CMK (cell line): ENCODE measurements at regions not wholly inside any gene's neighbourhood (a gene's known extent, or its start where the extent isn't known, plus 50 kb on each side); places are given as distances from the start of the nearest gene placed in this dataset.

Source experiments
- DNase-seq: peaks from one replicate; pipeline ENCODE4 v3.0.0-alpha.2; 2010; ENCODE audit warnings: low read depth

DNA sequence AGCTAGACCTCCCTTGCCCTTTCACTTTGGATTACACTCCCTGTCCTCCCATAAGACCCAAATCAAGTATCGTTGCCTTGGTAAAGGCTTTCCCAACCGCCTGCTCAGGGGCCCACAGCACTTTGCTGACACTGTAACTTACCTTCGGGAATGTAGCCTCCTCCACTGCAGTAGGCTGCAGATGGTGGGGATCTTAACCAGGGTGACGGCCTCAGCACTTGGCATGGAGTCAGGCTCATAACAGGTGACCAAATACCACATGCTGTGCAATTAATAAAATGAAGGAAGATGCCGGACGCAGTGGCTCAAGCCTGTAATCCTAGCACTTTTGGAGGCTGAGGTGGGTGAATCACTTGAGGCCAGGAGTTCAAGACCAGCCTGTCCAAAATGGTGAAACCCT is 88.7 kb upstream of the IRF2BP2 start:
- no peak for DNase-seq

DNA sequence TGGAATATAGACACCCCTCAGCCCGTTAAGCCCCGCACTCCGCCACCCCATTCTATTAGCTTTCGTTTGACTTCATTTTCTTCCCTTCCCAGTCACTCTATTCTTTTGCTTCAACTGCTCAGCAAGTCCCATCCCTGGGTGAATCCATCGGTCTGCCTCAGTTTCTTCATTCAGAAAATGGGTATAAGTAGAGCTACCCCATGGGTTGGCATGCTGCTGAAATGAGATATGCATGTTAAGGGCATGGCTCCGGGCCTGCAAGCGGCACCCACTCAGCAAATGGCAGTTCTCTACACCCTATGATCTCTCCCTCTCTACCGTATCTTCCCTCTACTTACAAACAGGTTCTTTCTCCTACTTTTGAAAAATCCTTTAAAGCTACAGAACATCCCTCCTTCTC is 87.8 kb upstream of the IRF2BP2 start:
- DNase-seq = no peak

DNA sequence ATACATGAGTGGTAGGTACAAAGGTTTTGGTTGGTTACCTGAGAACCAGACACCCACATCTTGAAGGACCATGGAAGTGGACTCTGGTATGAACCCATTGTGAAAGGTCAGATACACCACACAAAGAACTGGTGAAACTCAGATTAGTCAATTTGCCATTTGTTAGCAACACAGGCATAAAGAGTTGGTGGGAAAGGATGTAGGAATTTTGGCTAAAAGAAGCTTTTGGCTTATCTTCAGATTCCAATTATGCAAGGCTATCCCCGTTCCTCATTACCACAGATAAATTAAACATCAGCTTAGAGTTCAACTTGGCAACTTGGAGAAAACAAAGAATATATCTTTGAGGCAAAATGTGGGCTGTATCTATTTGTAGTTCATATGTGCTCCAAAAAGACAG is 87.0 kb upstream of the IRF2BP2 start:
- DNase-seq = no peak

DNA sequence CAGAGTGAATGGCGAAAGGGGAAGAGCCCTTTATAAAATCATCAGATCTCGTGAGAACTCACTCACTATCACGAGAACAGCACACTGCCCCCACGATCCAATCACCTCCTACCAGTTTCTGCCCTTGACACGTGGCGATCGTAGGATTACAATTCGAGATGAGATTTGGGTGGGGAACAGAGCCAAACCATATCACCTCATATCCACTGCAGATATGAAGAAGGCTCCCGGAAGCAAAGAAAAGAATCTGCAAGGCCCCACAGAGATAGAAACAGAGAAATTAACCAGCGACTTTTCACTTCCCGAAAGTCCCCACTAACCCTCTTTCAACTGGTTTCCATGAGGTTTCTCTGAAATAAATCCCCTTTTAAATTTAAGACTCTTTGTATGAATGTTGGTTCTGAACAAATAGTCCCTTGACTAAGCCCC is 86.2 kb upstream of the IRF2BP2 start:
- DNase-seq = peak; percentile 26

DNA sequence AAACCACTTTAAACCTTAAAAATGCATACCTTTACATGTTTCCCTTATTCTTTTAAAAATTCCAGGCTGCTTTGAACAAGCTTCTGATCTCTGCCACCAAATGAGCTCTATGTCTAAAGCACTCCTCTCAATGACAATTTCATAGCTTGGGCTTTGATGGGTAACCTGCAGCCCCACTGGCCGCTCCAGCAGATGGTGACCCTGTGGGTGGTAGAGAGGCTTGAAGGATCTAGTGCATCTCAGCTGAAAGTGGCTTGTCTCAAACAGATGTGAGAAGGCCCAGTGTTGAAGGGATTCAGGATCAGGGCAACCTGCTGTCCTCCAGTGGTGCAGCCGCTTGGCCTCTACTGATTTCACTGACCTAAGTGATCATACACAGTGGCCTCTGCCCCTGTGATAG is 84.7 kb upstream of the IRF2BP2 start:
- DNase-seq = no peak

DNA sequence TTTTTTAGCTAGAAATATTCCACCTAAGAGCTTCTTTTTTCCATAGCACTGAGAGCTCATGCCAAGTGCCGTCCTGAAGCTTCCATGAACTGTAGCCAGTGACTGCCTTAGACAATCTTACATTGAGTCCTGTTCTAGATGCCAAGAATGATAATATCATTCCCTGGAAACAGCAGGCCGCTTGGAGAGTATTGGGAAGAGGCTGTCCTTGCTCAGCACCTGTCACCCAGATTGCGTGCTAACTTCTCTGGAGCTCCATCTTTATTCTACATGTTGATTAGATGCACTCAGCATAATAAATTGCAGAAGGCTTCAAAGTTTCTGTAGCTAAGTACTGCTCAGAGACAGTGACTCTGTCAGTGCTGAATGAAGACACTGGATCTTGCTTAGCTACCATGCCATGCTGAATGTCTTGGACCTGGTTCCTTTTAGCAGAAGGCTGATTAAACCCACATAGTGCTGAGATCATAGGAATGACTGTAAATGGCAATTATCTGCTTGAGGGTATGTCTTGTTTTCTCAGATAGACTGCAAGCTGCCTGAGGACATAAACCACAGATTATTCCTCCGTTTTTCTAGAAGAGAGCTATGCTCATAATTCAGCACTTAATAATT is 83.1 kb upstream of the IRF2BP2 start:
- no peak for DNase-seq

DNA sequence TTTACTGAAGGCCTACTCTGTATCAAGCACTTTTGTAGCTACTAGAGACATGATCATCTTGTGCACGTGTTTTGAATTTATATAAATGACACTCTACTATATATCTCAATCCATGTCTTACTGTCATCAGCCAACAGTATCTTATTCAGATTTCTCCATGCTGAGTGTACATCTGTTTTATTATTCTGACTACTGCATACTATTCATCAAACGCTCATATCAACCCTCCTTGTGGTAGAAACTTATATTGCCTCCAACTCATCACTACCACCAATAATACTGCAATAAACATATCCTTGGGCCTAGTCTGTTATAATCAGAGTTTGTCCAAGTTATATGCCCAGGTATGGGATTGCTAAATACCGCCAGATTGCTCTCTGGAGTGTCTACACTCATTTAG is 81.6 kb upstream of the IRF2BP2 start:
- DNase-seq = no peak

DNA sequence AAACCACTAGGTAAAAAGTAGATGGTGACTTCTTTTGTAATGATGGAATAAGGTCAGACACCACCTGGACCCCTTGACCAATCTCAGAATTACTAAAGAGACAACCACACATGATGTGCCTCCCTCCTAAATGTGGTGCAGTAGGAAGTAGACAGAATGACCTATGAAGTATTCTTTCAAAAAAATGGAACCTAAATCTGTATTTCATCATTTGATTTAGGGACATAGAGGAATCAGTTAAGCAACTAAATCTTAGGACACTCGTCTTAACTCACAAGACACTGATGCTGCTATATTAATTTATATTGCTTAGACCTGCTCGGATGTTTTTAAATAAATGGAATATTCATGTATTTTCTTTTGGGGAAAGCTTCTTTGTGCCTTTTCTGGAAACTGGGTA is 80.9 kb upstream of the IRF2BP2 start:
- no peak for DNase-seq

DNA sequence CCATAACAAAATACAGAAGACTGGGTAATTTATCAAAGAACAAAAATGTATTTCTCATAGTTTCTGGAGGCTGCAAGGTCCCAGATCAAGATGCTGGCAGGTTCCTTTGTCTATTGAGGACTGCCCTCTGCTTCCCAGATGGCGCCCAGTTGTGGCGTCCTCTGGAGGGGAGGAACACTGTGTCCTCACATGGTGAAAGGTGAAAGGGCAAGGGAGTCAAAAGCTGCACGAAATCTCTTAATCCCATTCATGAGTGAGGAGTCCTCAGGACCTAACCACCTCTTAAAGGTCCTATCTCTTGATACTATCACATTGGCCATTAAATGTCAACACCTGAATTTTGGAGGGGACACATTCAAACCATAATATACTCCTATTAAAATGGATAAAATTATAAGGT is 79.3 kb upstream of the IRF2BP2 start:
- DNase-seq = no peak

DNA sequence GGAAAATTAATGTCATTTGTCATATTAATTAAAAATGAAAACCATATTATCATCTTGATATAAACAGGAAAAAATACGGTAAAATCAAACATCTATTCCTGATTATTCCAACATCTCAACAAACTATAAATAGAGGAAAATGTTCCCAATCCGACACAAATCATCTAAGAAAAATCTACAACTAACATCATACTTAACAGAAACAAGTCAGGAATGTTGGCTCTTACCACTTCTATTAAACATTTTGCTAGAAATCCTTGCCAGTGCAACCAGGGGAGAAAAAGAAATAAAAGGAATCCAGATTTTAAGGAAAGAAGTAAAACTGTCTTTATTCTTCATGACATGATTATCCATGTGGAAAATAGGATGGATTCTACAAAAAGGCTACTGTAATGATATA is 77.0 kb upstream of the IRF2BP2 start:
- no peak for DNase-seq

DNA sequence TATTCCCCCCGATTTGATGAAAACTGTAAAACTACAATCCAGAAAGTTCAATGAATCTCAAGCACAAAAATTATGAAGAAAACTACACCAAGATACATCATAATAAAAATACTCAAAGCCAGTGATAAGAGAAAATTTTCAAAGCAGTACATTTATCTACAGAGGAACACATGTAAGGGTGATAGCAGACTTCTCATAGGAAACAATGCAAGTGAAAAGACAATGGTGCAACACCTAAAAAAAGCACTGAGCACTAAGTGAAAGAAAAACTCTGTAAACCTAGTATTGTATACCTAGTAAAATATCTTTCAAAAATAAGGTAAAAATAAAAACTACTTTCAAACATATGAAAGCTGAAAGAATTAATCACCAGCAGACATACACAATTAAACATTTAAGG is 76.1 kb upstream of the IRF2BP2 start:
- DNase-seq = no peak

DNA sequence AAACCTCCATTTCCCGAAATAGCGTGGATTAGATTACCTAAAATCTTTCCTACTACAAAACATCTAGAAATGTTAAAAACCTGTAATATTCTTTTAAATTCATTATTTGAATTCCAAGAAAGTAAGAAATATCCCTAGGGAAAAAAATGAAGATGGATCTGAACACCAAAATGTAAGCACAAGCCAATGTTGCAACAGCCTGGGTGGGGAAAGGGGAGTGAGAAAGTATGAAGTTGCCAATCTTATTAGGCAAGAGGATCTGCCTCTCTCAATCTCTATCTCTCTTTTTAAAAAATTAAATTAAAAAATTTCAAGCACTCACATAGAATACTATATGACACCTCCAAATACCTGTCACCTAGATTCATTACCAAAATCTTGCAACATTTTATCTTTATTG is 74.9 kb upstream of the IRF2BP2 start:
- no peak for DNase-seq

DNA sequence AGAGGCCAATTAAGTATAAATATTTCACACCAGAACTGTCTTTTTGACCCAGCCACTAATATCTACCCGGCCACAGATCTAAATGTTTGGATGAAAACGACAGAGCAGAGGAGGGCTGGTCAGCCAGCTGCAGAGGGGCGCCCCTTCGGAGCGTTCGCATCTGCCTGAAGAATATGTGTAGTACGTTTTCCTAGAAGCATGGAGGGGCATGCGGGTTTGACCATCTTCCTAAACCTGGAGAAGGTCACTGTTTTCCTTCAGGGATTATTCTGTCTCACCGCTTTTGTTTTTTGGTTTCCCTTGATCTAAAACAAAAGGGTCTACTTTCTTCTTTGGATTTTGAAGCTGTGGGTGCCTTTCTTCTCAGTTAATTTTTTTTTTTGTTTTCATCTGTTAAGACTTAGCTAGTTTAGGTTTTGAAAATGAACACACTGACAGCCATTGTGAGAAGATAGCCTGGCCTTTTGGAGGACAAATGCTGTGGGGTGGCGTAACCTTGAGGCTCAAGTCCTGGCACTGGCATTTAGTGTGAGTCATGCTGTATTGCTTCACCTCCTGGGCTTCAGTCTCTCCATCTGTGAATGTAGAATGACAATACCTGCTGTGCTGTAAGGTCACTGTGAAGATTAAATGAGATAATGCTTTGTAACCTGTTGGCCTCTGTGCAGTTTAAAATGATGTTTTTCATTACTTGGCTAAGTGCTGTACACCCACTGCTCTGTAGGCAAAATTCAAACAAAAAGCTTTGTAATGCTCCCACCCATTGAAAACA is 74.1 kb upstream of the IRF2BP2 start:
- DNase-seq = no peak

DNA sequence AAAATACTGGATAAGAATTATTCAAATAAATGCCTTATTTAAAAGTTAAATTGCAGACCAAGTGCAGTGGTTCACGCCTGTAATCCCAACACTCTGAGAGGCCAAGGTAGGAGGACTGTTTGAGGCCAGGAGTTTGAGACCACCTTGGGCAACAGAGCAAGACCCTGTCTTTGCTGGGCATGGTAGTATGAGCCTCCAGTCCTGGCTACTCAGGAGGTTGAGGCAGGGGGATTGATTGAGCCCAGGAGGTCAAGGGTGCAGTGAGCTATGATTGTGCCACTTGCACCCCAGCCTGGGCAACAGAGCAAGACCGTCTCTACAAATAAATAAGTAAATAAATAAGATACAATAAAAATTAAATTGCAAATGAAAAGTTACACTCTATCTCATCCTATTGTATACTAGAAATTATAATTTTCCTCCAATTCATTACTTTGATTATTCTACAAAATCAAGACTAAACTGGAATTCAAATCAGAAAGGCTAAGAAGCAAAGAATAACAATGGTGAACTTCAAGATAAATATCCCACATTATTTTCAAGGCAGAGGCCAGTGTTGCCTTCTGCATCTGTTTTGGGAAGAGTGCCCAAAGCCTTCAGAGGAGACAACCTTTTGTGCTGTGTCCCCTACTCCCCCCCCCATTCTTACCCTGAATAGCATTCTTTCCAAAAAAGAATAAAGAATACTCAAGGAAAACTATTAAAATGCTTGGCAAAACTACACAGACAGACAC is 73.3 kb upstream of the IRF2BP2 start:
- DNase-seq = no peak

DNA sequence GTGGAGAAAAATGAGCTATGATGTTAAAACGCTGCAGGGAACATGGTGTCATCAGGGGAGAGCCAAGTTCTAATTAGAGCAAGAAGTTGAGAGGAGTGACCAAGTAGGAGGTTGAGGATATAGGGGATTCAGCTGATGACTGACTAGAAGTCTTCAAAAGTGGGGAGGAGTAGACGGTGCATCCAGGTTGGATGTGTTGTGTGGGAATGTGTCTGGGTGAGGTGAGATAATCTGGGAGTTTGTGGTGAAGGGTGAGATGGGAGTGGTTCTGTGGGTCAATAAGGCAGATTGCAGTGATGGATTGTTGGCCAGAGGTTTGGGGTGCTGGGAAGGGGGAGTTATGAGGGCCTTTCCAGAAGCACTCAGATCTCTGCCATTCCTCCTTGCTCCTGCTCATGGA is 72.0 kb upstream of the IRF2BP2 start:
- no peak for DNase-seq

DNA sequence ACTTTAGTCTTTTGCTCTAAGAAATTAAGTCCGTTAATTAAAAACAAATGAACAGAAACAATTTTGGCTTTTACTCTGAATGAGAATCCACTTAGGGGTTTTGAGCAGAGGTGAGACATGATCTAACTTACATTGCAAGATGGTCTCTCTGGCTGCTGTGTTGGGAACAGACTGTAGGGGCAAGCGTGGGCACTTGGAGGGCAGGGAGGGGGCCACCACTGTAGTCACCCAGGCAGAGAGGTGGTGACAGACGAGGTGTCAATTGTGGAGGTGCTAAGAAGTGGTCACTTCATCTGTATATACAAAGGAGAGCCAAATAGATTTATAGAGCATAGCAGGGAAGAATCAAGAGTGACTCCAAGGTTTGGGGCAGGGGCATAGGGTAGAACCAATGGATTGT is 71.1 kb upstream of the IRF2BP2 start:
- no peak for DNase-seq

DNA sequence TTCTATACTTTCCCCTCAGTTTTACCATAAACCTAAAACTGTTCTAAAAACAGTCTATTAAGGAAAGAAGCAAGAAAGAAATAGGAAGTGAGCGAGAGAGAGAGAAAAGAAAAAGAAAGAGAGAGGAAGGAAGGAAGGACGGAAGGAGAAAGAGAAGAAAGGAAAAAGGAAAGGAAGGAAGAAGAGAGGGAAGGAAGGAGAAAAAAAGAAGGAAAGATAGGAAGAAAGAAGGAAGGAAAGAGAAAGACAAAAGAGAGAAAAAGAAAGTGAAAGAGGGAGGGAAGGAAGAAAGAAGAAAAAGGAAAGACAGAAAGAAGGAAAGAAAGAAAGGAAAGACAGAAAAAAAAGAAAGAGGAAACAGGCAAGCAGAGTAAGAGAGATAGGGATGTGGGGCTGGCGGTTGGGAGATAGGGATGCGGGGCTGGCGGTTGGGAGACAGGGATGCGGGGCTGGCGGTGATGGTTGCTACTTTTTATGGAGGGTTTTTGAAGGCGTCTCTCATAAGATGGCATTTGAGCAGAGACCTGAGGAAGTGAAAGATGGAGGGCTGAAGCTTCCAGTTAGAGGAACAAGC is 70.4 kb upstream of the IRF2BP2 start:
- DNase-seq = no peak

DNA sequence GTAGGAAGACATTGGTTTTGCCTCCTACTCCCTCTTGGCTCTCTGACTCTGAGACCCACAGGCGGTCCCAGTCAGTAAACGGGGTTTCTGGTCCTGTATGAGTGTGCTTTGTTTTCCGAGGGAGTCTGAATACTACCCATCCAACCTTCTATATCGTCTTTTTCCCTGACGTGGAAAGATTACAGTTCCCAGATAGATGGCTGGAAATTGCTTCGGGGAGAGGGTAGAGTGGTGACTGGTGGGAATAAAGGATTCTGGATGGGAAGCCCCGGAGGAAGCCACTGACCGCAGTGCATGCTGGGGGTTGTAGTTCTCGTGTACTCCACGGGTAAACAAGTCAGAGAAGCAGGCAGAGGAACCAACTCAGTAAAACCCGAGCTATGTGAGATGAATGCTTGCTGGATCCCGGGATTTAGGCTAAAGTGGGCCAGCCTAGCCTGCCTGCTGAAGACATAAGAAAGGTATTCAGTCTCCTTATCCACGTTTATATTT is 66.2 kb upstream of the IRF2BP2 start:
- peak; percentile 46 for DNase-seq

DNA sequence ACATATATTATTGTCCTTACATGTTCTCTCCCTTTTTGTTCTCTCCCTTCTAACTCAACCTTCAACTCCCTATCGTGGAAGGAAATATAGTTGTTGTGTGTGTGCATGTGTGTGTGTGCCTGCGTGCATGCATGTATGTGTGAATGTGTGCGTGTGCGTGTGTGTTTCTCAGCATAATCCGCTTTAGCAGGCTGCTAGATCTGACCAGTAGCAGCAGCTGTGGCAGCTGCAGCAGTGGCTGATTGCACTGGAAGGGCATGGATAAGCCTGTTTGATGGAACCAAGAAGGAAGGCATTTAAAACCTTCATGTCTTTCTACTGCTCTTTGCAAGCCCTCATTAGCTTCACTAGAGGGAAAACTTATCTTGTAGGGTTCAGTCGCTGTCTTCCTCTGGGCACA is 65.6 kb upstream of the IRF2BP2 start:
- no peak for DNase-seq

DNA sequence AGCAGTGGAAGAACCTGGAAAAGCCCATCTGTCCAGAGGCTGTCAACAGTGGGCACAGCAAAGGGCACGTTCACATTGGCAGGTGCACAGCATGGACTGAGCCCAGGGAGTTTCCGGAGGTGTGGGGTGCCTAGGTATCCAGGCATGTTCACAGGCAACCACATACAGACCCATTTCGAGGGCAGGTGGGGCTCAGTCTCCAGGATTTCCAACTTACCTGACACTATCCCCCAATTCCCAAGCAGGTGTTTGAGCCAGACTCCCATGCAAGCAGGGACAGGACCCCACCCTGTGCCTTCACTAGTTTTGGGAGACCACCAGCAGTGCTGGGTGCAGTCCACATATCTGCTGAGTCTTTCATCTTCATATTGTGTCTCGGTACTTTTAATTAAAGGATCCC is 65.0 kb upstream of the IRF2BP2 start:
- no peak for DNase-seq

DNA sequence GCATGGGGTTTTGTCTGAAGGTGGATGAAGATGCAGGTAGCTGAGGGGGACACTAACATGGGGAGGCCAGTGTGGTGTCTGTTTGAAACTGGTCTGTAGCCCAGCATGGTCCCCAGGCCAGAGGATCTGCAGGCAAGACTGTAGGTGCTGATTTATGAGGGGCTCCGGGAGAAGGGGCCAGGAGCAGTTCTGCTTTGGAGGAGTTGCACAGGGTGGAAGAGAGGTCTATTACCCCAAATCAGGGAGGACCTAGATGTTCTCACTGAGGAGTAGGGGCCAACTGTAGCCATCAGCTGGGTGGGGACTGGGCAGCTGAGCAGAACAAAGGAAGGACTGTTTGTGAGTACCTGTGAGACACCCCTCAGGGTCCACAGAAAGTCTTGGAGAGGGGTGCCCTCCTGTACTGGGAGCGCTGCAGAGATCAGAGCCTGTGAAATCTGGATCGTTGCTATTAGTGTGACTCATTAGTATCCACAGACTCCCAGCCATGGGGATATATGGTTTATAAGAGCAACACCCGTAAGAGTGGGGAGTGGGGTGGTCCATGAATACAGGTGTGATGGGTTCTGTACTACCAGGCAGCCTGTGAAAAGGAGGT is 64.3 kb upstream of the IRF2BP2 start:
- DNase-seq = no peak

DNA sequence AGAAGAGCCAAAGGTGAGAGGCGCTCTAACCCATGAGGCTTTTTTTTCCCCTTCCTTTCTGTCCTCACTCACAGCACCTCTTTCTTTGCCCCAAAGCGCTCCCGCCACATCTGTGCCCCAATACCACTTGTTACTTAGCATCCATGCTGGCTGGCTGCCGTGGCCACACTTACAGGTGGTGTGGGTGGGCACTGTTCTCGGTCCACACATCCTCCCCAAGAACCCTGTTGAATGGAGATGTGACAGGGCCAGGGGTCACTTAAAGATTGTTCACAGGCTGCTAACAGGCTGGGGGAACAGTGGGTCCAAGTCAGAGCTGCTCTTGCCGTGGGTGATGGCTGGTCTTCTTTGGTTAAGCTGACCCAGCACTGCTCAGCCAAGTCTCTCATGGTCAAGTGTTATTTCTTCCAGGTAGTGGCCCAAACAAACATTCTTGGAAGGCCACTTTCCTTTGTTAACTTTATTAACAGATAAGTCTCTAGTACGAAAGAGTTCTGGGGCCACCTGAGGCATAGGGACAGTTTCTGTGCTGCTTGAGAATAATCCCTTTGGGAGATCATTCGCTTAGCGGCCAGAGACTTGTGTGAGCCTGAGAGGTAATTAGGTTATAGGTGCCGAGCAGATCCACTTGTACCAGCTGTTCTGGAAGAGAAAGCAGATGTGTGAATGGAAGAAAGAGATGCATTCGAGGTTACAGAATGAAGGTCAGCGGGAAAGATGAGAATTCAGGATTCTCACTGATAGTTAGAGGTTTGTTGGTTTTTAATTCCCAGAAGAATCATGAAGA is 62.6 kb upstream of the IRF2BP2 start:
- DNase-seq = no peak
